Activated T-cell treated with anti-CD3 and anti-CD28 coated beads, Interleukin-2, amount 50 U/mL, for 1 hour (primary cell): ENCODE measurements at regions not wholly inside any gene's neighbourhood (a gene's known extent, or its start where the extent isn't known, plus 50 kb on each side); places are given as distances from the start of the nearest gene placed in this dataset.

ENCODE experiments used
- DNase-seq: peaks from one replicate; pipeline ENCODE4 v3.0.0-alpha.2; 2020

GRCh38 chr17:77479372-77480198 is 338.8 kb downstream of the SEC14L1 start:
- DNase-seq, result no peak

GRCh38 chr17:77480199-77480508 is 339.4 kb downstream of the SEC14L1 start:
- DNase-seq, result no peak

GRCh38 chr17:77480509-77481215 is 339.9 kb downstream of the SEC14L1 start:
- no peak for DNase-seq

- DNase-seq, result no peak
Measured at GRCh38 chr17:77481476-77482374, 341.0 kb downstream of the SEC14L1 start.

- DNase-seq, result no peak
Measured at GRCh38 chr17:77482375-77483127, 341.8 kb downstream of the SEC14L1 start.

- no peak for DNase-seq
Measured at GRCh38 chr17:77483128-77483598, 342.4 kb downstream of the SEC14L1 start.

- no peak for DNase-seq
Measured at GRCh38 chr17:77484111-77484510, 343.3 kb downstream of the SEC14L1 start.

GRCh38 chr17:77485089-77485833 is 344.5 kb downstream of the SEC14L1 start:
- no peak for DNase-seq

GRCh38 chr17:77487211-77487629 is 346.5 kb downstream of the SEC14L1 start:
- no peak for DNase-seq

GRCh38 chr17:77487677-77488530 is 347.1 kb downstream of the SEC14L1 start:
- DNase-seq, result no peak

GRCh38 chr17:77488531-77489238 is 347.9 kb downstream of the SEC14L1 start:
- no peak for DNase-seq

GRCh38 chr17:77489239-77489892 is 348.6 kb downstream of the SEC14L1 start:
- DNase-seq, result no peak

- no peak for DNase-seq
Measured at GRCh38 chr17:77489893-77490255, 349.1 kb downstream of the SEC14L1 start.

GRCh38 chr17:77490361-77491183 is 349.8 kb downstream of the SEC14L1 start:
- no peak for DNase-seq

- peak; percentile 31 for DNase-seq
Measured at GRCh38 chr17:77491921-77492445, 351.2 kb downstream of the SEC14L1 start.

GRCh38 chr17:77492446-77493237 is 351.9 kb downstream of the SEC14L1 start:
- peak; percentile 23 for DNase-seq

GRCh38 chr17:77493238-77493820 is 352.6 kb downstream of the SEC14L1 start:
- no peak for DNase-seq
